ENCODE measurements at regions not wholly inside any gene's neighbourhood (a gene's known extent, or its start where the extent isn't known, plus 50 kb on each side); places are given as distances from the start of the nearest gene placed in this dataset.

- TF ChIP-seq POLR2AphosphoS5 (IDR thresholded peaks at IDR 0.05; ENCODE audit: low read depth, low read length), result no peak
- TF ChIP-seq POLR2A (IDR thresholded peaks at IDR 0.05; ENCODE audit: low read depth, low read length), result no peak
These were observed 578.4 kb upstream of the STXBP6 start for GRCh38 chr14:25628390-25628789.

Measured in GM12892 (cell line).